Ureter (tissue), 1 donor: ENCODE measurements at regions not wholly inside any gene's neighbourhood (a gene's known extent, or its start where the extent isn't known, plus 50 kb on each side); places are given as distances from the start of the nearest gene placed in this dataset.
A peak's percentile ranks its signal among the peaks of the same experiment; 100 is the strongest.

ENCODE experiments used
- DNase-seq: peaks from one replicate; pipeline ENCODE4 v3.0.0-alpha.2; 2020; ENCODE audit warnings: low spot score
- donor health status: DM: yes; HTN: yes; CAD: no.

DNA sequence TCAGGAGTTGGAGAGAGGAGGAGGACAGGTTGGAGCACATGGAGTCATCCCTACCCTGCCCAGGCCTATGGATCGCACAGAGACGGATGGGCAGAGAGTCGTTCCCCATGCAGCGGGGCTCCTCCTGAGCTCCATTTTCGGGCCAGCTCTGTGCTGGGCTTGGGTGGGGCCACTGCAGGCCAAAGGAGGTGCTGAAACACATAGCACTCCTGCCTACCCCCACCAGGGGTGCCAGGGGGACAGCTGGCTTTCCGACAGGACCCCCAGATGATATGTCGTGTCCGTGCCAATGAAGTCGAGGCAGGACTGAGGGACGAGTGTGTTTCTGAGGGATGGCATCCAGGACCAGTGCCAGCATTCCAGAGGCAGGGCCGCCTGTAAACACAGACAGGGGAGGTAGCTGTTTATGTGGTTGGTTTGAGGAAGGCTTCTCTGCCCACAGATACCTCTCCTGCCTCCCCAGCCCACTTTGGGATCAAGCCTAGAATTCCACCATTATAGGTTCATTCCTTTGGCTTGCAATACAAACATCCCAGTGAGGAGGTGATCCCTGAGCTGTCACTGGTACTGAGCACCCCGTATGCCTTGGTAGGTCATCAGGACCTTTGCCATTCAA, 116.6 kb downstream of the GLI2 start:
- DNase-seq: no peak

DNA sequence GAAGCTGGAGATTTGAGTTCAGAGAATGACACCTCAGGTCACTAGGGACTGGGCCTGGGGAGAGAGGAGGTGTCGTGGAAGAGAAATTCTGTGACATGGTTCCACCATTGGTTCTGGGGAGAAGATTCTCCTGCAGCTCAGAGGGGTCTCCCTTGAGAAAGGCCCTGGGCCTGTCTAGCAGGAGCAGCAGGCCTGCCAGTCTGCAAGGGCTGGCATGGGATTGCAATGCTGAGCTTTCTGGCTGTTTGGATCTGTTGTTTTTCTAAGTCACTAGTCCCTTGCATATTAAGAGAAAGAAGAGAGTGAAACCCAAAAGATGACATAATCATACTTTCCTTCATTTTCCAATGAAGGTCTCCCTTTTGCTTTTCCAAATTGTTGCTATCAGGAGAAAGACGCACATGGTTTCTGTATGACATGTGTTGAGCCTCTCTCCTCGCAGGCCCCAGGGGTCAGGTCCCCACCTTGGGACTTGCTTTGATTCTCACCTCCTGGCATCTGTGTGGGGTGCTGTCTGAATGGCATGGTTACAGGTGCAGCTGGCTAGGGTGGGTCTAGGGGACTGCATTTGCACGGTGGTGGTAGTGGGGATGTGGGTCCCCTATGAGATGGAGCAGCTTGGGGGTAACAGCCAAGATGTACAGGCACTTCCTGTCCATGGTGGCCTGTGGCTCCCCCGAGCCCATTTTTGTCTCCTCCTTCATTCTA, 117.8 kb downstream of the GLI2 start:
- no peak for DNase-seq

DNA sequence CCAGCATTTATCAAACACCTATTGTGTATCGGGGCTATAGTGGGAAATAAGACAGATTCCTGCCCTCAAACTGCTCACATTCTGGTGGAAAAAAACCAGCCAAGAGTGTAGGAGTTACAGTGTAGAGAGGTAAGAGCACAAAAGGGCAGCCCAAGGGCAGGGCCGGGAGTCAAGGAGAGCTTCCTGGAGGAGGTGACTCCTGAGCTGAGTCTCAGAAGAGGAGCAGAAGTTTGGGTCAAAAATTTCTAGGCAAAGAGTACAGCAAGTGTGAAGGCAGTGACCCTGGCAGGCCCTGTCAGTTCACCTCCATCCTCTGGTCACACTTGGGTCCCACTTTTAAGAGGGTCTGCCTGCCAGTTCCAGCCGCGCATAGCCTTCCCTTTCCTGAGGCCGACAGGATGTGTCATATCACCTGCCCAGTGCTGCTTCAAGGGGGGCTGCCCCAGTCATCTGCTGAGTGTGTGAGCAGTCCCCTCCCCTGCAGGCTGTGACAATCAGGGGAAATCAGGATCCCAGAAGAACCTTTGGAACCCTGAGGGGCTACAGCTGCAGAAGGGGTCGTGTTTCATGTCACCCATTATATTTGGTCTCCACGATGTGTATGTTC, 118.4 kb downstream of the GLI2 start:
- no peak for DNase-seq

DNA sequence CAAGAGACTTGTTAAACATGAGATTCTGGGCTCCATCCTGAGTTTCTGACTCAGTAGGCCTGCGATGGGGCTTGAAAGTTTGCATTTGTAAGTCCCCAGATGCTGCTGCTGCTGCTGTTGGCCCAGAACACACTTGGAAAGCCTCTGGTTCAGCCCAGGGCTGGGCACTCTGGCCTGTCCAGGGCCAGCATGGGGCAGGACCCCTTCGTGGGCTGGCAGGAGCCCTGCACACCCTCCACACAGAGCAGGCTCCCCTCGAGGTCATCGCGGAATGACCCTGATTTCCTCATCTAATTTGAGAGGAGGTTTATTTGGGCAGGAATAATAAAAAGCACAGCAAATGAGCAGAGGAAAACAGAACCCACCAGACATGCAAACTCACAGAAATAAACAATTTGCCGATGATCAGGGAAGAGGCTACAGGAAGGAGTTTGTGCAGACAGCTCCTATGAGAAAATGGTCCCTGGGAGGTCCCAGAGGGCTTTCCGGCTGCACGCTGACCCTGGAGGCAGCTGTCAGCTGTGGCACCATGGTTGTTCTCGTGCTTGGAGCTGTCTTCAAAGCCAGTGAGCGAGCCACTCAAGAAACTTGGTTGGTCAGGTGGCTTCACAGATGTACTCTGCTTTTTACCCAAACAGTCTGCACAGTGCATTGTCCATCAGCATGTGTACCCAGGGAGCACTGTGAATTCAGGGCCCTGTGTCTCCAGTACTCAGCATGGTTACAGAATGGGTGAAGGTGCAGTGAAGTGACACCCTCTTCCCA, 119.3 kb downstream of the GLI2 start:
- DNase-seq: no peak

DNA sequence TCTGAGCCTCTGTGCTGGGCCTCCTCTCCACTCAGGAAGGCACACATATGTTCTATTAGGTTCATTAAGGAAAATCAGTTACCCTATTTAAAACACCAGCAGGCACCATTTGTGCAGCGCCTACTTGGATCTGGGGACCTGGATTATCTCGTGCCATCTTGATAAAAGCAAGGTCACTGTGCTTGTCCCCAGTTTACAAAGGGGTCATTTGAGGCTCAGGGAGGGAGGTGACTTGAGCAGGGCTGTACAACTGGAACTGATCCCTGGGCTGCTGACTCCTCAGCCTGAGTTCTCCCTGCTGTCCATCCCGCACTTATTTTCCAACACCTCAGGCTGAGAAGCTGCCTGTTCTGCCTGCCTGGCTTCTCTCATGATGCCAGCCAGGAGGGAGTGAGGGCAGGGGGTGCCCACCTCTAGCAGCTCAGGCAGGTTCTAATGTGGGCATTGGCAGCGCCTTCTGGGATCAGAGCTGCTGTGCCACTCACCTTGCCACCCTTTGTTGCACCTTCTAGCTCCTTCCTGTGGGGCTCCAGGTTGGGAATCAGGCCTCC, 120.3 kb downstream of the GLI2 start:
- no peak for DNase-seq

DNA sequence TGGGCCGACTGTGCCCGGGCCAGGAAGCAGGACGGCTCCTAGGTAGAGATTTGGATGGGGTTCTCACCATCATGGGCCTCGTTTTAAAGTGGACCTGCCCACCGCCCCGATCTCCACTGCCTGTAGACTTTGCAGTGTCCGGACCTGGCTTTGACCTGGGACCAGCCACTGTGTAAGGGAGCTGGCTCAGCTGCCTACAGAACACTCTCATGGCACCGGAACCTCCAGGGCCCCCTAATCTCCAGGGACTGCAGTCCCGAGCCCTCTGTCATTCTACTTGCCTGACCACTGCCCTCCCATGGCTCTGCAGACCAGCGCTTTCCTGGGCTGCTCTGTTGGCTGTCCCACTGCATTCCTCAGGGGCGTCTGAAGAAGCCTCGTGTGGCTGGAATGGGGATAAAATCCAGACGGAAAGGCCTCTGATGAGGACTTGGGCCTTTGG, 120.8 kb downstream of the GLI2 start:
- peak; percentile 60 for DNase-seq

DNA sequence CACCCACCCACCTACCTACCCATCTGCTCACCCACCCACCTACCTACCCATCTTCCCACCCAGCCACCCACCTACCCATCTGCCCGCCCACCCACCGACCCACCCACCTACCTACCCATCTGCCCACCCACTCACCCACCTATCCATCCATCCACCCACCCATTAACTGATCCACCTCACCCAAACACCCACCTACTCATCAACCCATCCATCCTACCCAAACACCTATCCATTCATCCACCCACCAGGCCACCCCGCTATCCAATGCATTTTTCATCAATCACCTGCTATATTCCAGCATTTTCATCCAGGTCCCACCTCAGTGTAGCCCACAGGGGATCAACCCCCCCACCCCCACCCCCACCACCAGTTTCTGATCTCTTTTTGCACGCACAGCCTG, 121.8 kb downstream of the GLI2 start:
- no peak for DNase-seq

DNA sequence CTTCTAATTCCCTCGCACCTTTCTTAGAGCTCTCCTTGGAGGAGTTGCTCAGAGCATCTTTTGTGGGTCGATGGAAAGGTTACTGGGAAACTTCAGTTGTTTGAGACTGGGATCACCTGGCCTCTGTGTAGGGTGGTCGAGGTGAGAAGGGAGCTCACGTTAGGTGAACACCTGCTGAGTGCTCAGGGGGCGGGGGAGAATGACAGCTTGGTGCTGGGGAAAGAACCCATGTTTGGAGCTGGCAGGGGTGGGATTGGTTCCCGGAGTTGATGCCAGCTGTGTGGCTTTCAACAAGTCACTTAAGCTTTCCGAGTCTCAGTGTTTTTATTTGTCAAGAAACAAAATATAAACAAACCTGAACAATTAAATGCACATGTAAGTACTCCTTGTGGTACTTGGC, 122.3 kb downstream of the GLI2 start:
- DNase-seq: no peak

DNA sequence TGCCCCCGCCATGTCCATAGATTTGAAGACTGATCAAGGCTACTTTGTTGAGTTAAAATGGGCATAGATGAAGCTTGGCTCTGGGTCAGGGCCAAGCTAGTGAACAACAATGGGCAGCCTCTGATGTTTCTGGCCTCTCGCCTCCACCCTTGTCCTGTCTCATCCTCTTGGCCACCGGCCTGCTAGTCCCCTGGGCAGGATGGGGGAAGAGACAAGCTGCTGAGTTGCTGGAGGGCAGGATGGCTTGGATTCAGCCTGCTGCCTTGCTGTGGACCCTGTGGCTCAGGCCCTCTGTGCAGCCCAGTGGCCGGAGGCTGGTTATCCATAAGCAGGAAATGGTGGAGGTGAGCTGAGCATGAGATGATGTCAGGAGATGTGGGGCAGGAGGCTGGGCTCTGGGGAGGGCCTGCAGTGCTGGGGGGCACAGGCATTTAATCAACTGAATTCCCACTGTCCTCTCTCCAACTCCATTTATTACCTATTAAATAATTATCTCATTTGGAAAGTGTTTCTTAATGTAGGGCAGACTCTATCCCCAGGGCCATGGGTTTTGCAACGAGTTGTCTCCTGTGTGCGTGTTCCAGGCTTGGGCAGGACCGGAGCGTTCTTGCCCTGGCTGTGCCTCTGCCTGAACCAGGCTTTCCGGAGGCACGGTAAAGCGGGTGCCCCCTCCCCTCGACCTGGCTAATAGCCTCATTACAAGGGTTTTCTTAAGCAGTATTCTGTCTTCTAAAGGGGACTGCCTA, 122.9 kb downstream of the GLI2 start:
- no peak for DNase-seq

DNA sequence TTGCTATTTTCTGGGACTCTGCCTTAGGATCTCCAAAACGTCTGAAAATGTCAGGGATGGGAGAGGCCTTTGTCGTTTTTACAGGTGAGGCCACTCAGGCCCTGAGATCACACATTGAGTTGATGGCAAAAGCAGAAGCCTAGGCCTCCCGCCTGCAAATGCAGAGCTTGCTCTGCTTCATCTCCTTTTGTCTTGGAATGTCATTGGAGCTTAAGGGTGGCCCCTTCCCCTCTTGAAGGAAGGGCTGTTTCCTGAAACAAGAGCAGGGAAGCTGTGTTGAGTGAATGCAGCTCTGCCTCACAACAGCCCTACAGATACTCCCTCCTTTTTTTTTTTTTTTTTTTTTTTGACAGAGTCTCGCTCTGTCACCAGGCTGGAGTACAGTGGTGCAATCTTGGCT, 123.5 kb downstream of the GLI2 start:
- no peak for DNase-seq

DNA sequence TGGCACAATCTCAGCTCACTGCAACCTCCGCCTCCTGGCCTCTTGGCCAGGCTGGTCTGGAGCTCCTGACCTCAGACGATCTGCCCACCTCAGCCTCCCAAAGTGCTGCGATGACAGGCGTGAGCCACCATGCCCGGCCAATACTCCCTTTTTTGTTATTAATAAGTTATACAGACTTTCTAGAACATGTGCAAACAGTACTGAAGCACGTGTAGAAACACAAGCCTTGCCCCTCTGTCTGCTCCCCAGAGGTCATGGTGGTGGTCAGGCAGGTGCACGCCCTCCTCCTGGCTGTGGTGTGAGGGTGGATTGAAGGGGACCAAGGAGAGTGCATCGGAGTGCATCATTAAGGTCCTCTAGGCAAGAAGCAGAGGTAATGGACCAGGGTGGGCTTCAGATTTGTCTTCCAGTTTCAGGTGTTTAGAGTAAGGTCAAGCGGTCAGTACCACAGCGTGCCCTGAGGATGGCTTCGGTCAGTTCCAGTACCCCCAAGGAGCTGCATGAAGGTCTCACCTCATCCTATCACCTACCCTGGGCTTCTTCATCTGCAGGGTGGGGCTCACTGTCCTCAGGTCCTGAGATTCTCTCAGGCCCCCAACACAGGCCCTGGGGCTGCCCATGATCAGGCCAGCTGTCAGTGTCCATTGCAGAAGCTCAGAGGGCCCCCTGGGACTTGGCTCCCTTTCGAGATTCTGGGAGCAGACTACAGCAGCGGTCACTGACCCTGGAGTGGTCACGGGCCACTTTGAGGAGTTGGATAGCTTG, 124.3 kb downstream of the GLI2 start:
- no peak for DNase-seq

DNA sequence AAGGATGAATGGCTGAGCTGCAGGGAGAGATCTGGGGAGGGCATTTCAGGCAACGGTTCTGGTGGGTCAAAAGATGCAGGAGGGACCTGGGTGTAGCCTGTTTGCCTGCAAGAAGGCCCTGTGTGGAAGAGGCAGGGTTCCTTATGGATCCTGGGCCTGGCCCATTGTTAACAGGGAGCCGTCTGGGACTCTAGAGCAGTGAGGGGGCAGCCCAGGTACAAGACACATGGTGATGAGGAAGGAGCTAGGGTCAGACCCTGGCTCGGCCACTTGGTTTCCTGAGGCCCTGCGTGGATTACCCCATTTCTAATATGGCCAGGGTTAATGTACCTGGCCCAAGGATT, 124.9 kb downstream of the GLI2 start:
- no peak for DNase-seq

DNA sequence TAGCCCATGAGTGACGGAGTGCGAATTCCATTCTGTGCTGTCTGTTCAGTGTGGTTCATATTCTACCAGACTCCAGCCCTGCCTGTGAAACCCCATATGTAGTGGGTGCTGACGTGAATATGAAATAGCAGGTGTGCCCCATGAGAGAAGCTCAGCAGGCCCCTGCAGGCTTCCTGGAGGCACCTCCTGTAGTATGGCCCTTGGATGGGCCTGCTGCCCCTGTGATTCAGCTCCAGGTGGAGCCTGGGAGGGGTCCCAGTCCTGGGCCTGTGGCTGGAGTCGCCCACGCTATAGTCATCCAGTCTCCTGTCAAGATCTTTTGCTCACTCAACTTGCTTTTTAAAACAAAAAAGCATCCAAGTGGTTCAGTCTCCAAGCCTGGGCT, 125.5 kb downstream of the GLI2 start:
- no peak for DNase-seq

DNA sequence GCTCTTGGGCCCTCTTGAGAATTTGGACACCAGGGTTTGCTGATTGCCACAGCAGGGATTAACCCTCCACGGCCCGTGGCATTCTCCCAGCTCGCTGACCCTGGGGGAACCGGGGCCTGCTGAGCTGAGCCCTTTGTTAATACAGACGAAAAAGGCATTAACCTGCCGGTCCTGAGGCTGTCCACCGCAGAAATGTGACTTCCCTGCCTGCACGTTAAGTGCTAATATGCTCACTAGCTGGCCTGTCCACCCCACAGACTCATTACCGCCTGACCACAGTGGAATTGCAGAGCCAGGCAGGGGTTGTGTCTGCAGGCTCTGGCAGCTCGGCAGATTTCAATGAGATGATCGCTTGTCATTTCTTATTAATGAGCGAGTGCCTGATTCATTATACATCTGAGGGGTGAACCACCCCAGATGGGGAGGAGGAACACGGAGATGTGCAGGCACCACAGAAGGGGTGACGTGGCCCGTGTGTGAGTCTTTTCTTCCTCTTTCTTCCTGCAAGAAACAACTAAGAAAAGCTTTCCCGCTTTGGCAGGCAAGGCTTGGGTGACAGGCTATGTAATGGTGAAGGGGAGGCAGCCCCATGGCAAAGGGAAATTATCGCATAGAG, 126.0 kb downstream of the GLI2 start:
- DNase-seq: no peak

DNA sequence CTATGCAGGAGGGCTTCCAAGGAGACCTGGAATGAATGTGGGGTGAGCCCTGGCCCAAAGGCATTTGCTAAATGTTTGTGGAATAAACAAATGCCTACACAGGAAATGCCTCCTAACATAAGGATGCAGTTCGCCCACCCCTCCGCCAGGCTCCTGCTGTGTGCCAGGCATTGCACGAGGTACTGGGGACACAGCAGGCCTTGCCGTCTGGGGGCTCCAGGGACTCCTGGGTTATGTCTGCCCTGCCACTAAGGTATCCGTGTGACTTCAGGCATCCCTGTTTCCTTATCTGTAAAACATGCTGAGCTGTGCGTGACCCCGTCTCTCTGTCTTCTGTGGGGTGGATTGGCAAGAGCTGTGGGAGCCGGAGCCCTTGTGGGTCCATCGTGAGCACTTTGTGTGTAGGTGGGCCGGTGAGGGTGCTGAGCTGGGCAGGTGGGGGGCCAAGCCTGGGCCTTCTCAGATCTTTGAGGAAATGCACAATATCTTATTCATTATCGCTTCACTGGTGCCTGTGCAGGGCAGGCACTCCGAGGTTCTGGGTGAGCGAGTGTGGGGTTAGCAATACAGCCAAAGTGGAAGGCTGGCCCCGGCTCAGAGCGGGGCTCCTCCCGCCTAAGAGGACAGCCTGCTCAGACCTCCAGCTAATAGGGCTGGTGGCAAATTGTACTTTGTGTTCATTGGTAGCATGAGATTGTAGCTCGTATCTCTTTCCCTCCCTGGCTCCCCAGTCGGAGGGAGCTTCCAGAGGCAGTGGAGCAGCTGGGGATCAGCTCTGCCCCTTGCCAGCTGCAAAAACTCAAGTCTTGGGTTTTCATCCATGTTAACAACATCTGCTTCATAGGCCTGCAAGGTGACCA, 126.8 kb downstream of the GLI2 start:
- no peak for DNase-seq

DNA sequence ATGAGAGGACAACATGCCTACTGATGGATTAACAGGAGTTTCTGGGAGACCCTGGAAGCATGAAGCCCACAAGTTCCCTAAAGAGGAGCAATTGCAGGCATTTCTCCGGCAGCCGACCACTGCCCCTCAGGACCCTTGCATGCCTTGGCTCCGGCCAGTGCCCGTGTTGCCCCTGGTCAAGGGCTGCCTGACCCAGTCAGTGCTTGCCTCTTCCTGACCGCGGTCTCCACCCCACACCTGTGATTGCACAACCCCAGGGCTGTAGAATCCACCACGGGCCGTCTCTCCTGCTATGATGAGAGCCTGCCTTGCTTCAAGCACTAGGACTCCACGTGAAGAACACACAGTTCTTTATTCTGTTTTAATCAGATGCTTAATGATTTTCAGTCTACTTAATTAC, 127.5 kb downstream of the GLI2 start:
- no peak for DNase-seq

DNA sequence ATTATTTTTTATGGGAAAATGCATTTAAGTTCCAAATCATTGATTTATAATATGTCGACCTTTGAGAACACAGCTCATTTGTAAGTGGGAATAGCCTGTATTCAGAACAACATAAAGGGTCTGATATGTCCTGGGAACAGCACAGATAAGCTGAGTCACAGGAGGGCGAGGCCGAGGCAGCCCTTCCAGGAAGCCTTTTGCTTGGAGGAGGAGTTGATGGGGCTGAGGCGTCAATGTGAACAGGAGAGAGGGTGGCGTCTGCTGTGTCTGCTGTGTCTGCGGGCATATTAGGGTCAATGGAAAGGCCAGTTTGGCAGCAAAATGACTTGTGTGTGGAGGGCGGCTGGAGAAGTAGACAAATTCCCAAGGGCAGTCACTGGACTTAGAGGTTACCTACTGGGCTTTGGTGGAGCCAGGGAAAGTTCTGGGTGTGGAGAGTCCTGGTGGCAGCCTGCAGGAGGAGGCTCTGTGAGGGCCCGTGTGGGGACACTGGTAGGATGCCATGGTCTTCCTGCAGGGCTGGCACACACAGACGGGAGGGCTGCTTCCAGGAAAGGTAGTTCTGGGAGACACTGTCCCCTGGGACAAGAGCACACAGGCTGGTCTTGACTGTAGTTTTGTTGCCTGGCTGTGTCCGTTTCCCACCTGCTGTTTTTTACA, 128.1 kb downstream of the GLI2 start:
- DNase-seq: no peak

DNA sequence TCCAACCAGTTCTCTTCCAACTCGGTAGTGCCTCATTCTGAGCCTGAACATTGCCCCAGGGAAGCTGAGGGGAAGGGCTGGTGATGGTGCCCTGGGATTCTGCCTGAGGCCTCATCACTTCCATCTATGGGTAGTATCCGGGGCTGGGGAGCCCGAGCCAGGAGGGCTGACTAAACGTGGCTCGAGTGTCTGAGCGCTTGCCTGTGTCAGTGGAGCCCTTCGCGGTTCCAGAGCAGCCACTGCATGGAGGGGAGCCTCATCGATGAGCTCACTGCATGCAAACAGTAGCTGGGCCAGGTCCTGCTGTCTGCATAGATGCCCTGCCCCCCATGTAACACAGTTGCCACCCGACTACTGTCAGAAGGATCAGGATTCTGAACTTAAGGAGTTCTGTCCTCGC, 129.3 kb downstream of the GLI2 start:
- no peak for DNase-seq

DNA sequence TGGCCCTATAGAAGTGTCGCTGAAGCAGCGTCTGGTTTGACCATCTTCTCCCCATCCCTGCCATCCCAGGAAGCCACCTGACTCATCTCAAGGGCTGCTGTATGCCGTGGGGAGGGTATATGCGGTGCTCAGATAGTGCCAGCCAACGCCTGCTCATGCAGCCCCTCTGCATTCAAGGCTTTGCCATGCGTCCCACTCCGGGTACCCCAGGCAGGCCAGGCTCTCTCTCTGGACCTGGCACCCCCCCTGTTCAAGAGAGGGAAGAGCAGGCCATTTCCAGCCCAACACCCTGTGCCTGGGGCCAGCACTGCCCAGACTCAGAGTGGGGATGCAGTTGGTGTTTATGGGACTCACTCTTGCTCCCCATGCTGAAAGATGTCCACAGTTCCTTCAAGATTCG, 130.0 kb downstream of the GLI2 start:
- no peak for DNase-seq
